Uterus (tissue), 3 donors: ENCODE measurements at regions not wholly inside any gene's neighbourhood (a gene's known extent, or its start where the extent isn't known, plus 50 kb on each side); places are given as distances from the start of the nearest gene placed in this dataset.

Experiments used
- DNase-seq, 2 donors: peaks; one replicate each; pipeline ENCODE4 v3.0.0-alpha.2; 2019 to 2020
- H3K27ac ChIP-seq, 2 donors: fragments of 200-600 bp; sonication (generic); 1 replicate in 1 of 2; 2 replicates in 1 of 2; pipeline ENCODE4 v1.5.1; 2016 to 2018
- H3K27me3 ChIP-seq, 2 donors: fragments of 200-600 bp; sonication (generic); one replicate each; pipeline ENCODE4 v1.5.1; 2018 to 2019; ENCODE audit warnings: control low read depth in 1 of 2
- H3K36me3 ChIP-seq, 2 donors: fragments of 200-600 bp; sonication (generic); one replicate each; pipeline ENCODE4 v1.5.1; 2019; ENCODE audit warnings: control low read depth in 1 of 2
- H3K4me1 ChIP-seq, 2 donors: fragments of 200-600 bp; sonication (generic); one replicate each; pipeline ENCODE4 v1.5.1; 2018 to 2019; ENCODE audit warnings: control low read depth in 1 of 2
- H3K4me3 ChIP-seq, 2 donors: fragments of 200-600 bp; sonication (generic); 1 replicate in 1 of 2; 2 replicates in 1 of 2; pipeline ENCODE4 v1.5.1; 2018 to 2019; ENCODE audit warnings: mild to moderate bottlenecking in 1 of 2
- H3K9me3 ChIP-seq, 2 donors: fragments of 200-600 bp; sonication (generic); one replicate each; pipeline ENCODE4 v1.5.1; 2019; ENCODE audit warnings: control low read depth in 1 of 2
- POLR2A ChIP-seq, 2 donors: fragments of 450-650 bp; IDR thresholded peaks; one replicate each; pipeline ENCODE4 v1.6.1; 2016; ENCODE audit warnings: antibody characterized with exemption in 2 of 2, mild to moderate bottlenecking in 1 of 2, moderate library complexity in 1 of 2
- intact Hi-C: fragments of 100-400 bp; cut with DNase I; formaldehyde crosslinking; loops from one replicate; pipeline ENCODE4 v1.15.1; 2023; ENCODE audit warnings: low total_unique reads
- TF ChIP-seq, protein P1 (sequence below), 4 experiments: fragments of 200-600 bp in 2 of 4; fragments of 450-650 bp in 2 of 4; sonication (generic) in 2 of 4; IDR thresholded peaks; one replicate each; pipeline ENCODE4 v1.5.1; 2016 to 2019; ENCODE audit warnings: antibody characterized with exemption in 4 of 4, mild to moderate bottlenecking in 2 of 4, moderate library complexity in 1 of 4
- donor health status: DM: yes; HTN: yes; CAD: no.

DNA sequence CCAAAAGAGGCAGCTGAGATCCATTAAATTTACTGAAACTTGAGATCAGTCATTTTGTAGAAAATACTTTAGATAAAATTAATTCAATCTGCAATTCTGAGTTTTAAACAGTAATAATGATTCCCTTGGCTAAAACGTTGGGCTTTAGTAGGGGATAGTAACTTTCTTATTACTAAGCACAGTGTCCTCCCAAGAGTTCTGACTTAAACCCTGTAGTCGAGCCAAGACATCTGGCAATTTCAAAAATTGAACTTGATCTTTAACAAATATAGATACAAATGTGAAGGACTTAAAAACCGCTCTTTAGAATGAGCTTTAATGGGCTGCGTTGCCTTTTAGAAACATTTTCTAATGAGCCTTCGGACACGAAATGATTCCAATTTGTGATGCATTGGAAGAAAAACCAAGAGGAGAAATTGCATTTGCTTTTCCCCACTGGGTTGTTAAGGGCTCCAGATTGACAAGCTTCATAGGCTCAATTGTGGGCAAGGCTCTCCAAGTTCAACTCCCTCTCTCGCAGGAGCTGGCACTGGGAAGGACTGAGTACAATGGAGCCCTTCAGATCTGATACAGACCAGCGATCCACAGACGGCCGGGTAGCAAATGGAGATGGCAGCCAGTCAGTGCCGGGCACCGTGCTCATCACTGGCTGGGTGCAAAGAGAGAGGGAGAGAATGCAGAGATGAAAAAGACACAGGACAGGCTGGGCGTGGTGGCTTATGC lies 921.3 kb upstream of the AUTS2 start:
- DNase-seq: no peak
- H3K36me3 ChIP-seq: no peaks in the 10 kb centered on the region
- no peaks in the 10 kb centered on the region for H3K9me3 ChIP-seq
- no peak overlapping the region for H3K4me3 ChIP-seq
- H3K27me3 ChIP-seq: no peaks in the 10 kb centered on the region
- no peak for TF ChIP-seq POLR2A (IDR thresholded peaks at IDR 0.05)
- TF ChIP-seq, protein P1, sequence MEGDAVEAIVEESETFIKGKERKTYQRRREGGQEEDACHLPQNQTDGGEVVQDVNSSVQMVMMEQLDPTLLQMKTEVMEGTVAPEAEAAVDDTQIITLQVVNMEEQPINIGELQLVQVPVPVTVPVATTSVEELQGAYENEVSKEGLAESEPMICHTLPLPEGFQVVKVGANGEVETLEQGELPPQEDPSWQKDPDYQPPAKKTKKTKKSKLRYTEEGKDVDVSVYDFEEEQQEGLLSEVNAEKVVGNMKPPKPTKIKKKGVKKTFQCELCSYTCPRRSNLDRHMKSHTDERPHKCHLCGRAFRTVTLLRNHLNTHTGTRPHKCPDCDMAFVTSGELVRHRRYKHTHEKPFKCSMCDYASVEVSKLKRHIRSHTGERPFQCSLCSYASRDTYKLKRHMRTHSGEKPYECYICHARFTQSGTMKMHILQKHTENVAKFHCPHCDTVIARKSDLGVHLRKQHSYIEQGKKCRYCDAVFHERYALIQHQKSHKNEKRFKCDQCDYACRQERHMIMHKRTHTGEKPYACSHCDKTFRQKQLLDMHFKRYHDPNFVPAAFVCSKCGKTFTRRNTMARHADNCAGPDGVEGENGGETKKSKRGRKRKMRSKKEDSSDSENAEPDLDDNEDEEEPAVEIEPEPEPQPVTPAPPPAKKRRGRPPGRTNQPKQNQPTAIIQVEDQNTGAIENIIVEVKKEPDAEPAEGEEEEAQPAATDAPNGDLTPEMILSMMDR (IDR thresholded peaks at IDR 0.05): no peak
- no peak overlapping the region for H3K27ac ChIP-seq
- no peaks in the 10 kb centered on the region for H3K4me1 ChIP-seq
- intact Hi-C loops: no loop called here

DNA sequence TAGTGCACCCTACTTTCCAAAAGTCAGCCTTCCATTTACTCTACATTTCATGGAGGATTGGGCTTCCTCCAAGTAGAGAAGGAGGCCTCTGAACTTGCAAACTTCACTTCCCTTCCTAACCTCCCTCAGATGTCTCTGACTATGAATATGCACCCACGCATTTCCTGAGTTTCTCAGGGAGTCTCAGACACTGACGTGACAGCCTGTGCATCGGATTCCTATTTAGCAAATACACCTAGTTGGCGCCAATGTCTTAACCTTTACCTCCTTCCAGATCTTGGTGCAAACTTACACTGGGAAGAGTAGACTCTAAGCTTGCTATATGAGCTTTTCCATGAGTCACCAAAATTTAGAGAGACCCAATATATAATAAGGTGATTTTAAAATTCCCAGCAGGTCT lies 920.1 kb upstream of the AUTS2 start:
- no peaks in the 10 kb centered on the region for H3K27me3 ChIP-seq
- no peak for TF ChIP-seq POLR2A (IDR thresholded peaks at IDR 0.05)
- TF ChIP-seq, protein P1 (IDR thresholded peaks at IDR 0.05): no peak
- H3K4me1 ChIP-seq: no peaks in the 10 kb centered on the region
- H3K9me3 ChIP-seq: no peaks in the 10 kb centered on the region
- H3K27ac ChIP-seq: no peak overlapping the region
- intact Hi-C loops: no loop called here
- no peak overlapping the region for H3K4me3 ChIP-seq
- DNase-seq: no peak
- no peaks in the 10 kb centered on the region for H3K36me3 ChIP-seq

DNA sequence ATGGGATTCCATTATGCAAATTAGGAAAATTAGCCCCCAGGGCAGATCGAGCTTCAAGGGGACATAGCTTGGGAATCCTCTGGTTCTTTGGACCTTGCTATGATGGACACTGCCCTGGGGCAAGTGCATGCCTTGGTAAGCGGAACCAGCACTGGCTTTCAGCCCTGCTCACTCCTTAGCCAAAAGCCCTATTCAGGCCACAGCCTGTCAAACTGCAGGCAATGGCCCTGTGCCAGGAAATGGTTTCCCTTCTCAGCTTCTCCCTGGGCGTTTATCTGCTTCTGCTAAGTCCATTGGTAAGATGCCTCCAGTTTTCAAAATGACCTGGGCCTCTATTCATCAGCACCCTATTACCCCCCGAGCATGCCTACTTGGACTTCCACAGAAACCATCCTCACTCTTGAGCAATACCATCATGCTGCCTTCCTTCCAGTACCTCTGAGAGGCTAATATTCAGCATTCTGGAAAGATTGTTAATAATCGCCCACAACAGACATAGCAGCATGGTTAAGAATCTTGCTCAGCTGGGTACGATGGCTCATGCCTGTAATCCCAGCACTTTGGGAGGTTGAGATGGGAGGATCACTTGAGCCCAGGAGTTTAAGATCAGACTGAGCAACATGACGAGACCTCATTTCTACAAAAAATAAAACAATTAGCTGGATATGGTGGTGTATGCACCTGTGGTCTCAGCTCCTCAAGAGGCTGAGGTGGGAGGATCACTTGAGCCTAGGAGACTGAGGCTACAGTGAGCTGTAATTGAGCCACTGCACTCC lies 918.6 kb upstream of the AUTS2 start:
- TF ChIP-seq, protein P1 (IDR thresholded peaks at IDR 0.05): no peak
- TF ChIP-seq POLR2A (IDR thresholded peaks at IDR 0.05): no peak
- intact Hi-C loops: no loop called here
- no peaks in the 10 kb centered on the region for H3K4me1 ChIP-seq
- H3K27me3 ChIP-seq: no peaks in the 10 kb centered on the region
- H3K9me3 ChIP-seq: no peaks in the 10 kb centered on the region
- no peaks in the 10 kb centered on the region for H3K36me3 ChIP-seq
- no peak overlapping the region for H3K27ac ChIP-seq
- no peak overlapping the region for H3K4me3 ChIP-seq
- no peak for DNase-seq

DNA sequence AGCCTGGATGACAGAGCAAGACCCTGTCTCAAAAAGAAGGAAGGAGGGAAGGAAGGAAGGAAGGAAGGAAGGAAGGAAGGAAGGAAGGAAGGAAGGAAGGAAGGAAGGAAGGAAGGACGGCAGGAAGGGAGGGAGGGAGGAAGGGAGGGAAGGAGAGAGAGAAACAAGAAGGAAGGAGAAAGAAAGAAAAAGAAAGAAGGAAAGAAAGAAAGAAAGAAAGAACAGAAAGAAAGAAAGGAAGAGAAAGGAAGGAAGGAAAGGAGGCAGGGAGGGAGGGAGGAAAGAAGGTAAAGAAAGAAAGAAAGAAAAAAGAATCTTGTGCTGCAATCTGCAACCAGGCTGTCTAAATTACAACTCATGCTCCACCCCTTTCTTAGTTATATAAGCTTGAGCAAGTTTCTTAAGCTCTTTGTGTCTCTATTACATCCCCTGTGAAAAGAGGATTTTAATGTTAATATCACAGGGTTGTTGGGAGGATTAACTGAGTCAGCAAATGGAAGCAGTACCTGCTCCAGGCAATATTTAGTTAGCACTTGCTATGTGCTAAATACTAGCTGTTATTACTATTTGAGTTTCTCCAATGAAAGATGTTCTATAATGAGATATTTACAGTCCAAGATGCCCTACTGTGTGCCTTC lies 917.9 kb upstream of the AUTS2 start:
- no peak overlapping the region for H3K27ac ChIP-seq
- TF ChIP-seq, protein P1 (IDR thresholded peaks at IDR 0.05): no peak
- no peak for TF ChIP-seq POLR2A (IDR thresholded peaks at IDR 0.05)
- H3K4me3 ChIP-seq: no peak overlapping the region
- no peaks in the 10 kb centered on the region for H3K9me3 ChIP-seq
- no peaks in the 10 kb centered on the region for H3K4me1 ChIP-seq
- DNase-seq: no peak
- intact Hi-C loops: no loop called here
- H3K27me3 ChIP-seq: no peaks in the 10 kb centered on the region
- H3K36me3 ChIP-seq: no peaks in the 10 kb centered on the region

DNA sequence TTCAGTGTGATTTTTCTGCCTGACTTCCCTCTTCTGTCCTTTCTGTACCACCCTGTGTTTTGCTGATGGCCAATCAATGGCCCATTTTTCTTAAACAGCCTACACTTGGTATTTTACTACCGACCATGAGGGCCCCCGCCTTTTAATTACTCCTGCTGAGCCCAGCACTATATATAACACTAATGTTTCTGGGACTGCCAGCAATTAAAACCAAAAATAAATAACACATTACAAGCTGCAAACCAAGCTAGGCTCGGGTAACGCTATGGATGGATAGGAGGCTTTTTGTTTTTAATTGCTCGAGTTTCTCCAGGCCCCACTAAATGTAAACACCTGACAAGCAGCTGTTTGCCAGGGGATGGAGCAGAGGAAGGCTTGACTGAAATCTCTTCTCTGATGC lies 915.4 kb upstream of the AUTS2 start:
- TF ChIP-seq, protein P1 (IDR thresholded peaks at IDR 0.05): no peak
- no peak for TF ChIP-seq POLR2A (IDR thresholded peaks at IDR 0.05)
- intact Hi-C loops: no loop called here
- no peak overlapping the region for H3K4me3 ChIP-seq
- no peak for DNase-seq
- H3K9me3 ChIP-seq: no peaks in the 10 kb centered on the region
- H3K4me1 ChIP-seq: no peaks in the 10 kb centered on the region
- no peak overlapping the region for H3K27ac ChIP-seq
- no peaks in the 10 kb centered on the region for H3K36me3 ChIP-seq
- H3K27me3 ChIP-seq: no peaks in the 10 kb centered on the region
